ENCODE measurements at regions not wholly inside any gene's neighbourhood (a gene's known extent, or its start where the extent isn't known, plus 50 kb on each side); places are given as distances from the start of the nearest gene placed in this dataset.

GRCh38 chr1:199122085-199122484, 483.2 kb downstream of the PTPRC start:
- DNase-seq (ENCODE audit: low read depth, low spot score), result no peak
- no peak overlapping the region for H3K4me3 ChIP-seq (ENCODE audit: low read depth, low read length)
- ChIA-PET CTCF (interaction anchor here (1.0 to 3.2 kb wide), 2 partner anchors 9 to 14 kb away, joined by 3 to 27 read pairs; no protein-coding TSS in a partner anchor), POLR2A (no interaction called here)
- TF ChIP-seq CTCF (IDR thresholded peaks at IDR 0.05; ENCODE audit: insufficient read depth, low read length, missing control alignments), result no peak

DNA sequence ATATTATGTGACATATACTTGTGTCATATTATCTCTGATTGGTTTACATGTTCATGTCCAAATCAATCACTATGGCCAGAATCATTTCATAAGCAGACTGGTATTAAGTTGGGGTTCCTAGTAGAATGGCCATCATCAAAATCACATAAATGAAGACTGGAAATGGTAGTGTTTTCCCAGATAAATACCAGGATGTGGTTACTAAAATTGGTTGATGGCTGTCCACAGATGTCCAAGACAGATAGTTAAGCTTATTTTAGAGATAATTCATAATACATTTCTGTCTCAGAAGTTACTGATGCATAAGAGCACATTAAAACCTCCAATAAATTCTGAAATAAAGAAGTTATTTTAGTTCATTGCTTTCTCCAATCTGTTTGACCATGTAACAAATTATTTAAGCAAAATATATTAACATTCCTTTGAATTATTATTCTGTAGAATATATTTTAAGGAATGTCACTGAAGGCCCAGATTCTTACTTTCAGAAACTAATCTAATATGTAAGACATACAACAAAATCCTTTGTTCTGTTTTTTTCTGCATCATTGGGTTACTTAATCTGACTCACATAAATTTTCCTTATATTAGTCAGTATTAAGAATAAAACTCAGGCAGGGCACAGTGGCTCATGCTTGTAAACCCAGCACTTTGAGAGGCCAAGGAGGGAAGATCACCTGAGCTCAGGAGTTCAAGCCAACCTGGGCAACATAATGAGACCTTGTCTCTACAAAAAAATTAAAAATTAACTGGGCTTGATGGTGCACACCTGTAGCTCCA, 483.9 kb downstream of the PTPRC start:
- DNase-seq (ENCODE audit: low read depth, low spot score), result no peak
- ChIA-PET POLR2A (interaction anchor here (0.6 to 1.2 kb wide), 4 partner anchors 10 to 427 kb away, joined by 3 to 8 read pairs (median 3); no protein-coding TSS in a partner anchor), CTCF (interaction anchor here (0.7 to 3.2 kb wide), 7 partner anchors 10 to 366 kb away, joined by 3 to 27 read pairs (median 4); no protein-coding TSS in a partner anchor)
- H3K4me3 ChIP-seq (ENCODE audit: low read depth, low read length), result no peak overlapping the region
- TF ChIP-seq CTCF (IDR thresholded peaks at IDR 0.05; ENCODE audit: insufficient read depth, low read length, missing control alignments), result no peak

DNA sequence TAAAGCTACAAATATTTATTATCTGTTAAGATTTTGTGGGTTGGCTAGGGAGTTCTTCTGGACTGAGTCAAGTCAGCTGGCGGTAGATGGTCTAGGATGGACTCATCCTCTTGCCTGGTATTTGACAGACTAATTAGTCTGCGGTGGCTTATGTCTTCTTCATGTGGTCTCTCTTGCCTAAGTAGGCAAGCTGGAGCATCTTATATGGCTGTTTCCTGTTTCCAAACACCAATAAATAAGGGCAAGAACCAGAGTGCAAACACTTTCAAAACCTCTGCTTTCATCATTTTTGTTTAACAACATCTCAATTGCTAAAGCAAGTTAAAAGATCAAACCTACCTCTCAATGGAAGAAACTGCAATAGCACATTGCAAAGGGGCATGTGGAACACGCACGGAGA, 484.8 kb downstream of the PTPRC start:
- ChIA-PET POLR2A (interaction anchor here (0.6 to 1.2 kb wide), 4 partner anchors 9 to 428 kb away, joined by 3 to 8 read pairs (median 3); no protein-coding TSS in a partner anchor), CTCF (interaction anchor here (1.4 to 3.2 kb wide), 5 partner anchors 11 to 367 kb away, joined by 3 to 27 read pairs (median 4); no protein-coding TSS in a partner anchor)
- H3K4me3 ChIP-seq (ENCODE audit: low read depth, low read length), result no peak overlapping the region
- peak; percentile 78 for DNase-seq (ENCODE audit: low read depth, low spot score)
- TF ChIP-seq CTCF (IDR thresholded peaks at IDR 0.05; ENCODE audit: insufficient read depth, low read length, missing control alignments), result no peak

DNA sequence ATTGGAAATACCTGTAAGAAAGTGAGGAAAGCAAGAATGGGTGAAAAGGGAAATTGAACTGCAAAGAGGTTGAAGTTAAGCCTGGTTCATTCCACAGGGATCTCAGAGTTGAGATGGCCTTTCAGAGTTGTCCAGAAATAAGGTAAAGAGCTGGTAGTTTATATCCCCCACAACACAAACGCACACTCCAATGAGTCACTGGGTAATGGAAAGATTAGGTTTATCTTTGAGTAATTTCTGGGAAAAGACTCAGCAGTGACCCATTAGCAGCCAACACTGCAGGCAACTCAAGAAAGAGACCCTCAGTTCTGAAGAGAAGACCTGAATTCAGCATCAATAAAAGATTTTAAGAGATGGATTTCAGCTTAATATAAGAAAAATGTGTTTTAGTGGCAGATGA, 485.5 kb downstream of the PTPRC start:
- CTCF ChIA-PET, result interaction anchor here (1.4 to 3.2 kb wide), 5 partner anchors 11 to 368 kb away, joined by 3 to 27 read pairs (median 4); no protein-coding TSS in a partner anchor

DNA sequence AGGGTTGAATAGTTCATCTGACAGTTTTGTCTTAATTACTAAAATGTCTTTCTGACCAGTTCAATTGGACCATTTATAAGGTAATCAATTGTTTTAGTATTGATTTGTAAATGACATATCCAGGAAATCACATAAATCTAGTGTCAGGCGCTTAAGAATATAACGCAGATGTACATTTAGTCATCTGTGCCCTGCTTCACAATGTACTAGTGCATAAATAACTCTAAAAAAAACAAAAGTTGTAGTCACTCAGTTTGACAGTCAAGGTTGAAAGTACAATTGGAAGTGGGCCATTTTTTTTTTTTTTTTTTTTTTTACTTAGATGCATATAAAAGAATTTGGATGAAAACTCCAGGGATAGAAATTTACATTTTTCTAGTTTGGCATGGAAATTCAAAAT, 490.4 kb downstream of the PTPRC start:
- no peak for DNase-seq (ENCODE audit: low read depth, low spot score)

More for the DNA sequence above, 485.5 kb downstream of the PTPRC start:
- no peak for DNase-seq (ENCODE audit: low read depth, low spot score)
- POLR2A ChIA-PET, result no interaction called here
- no peak for TF ChIP-seq CTCF (IDR thresholded peaks at IDR 0.05; ENCODE audit: insufficient read depth, low read length, missing control alignments)
- no peak overlapping the region for H3K4me3 ChIP-seq (ENCODE audit: low read depth, low read length)

More for the DNA sequence above, 490.4 kb downstream of the PTPRC start:
- no peak for TF ChIP-seq CTCF (IDR thresholded peaks at IDR 0.05; ENCODE audit: insufficient read depth, low read length, missing control alignments)
- ChIA-PET POLR2A (no interaction called here), CTCF (no interaction called here)
- H3K4me3 ChIP-seq (ENCODE audit: low read depth, low read length), result no peak overlapping the region

Measured in AG04449 (cell line).